Epithelial cell of esophagus (primary cell): ENCODE measurements at regions not wholly inside any gene's neighbourhood (a gene's known extent, or its start where the extent isn't known, plus 50 kb on each side); places are given as distances from the start of the nearest gene placed in this dataset.

Experiments
- DNase-seq: peaks from one replicate; pipeline ENCODE4 v3.0.0; 2010; ENCODE audit warnings: low read depth
- H3K4me3 ChIP-seq: 2 replicates; pipeline ENCODE4 v1.5.1; 2011; ENCODE audit warnings: mild to moderate bottlenecking, low read length, control low read depth
- TF ChIP-seq, protein P1 (sequence below): IDR thresholded peaks from 2 replicates; pipeline ENCODE4 v1.5.1; 2011; ENCODE audit warnings: low read depth, mild to moderate bottlenecking, low read length, control low read depth, inconsistent platforms; ENCODE audit not compliant: insufficient read depth; ENCODE audit errors: missing control alignments

DNA sequence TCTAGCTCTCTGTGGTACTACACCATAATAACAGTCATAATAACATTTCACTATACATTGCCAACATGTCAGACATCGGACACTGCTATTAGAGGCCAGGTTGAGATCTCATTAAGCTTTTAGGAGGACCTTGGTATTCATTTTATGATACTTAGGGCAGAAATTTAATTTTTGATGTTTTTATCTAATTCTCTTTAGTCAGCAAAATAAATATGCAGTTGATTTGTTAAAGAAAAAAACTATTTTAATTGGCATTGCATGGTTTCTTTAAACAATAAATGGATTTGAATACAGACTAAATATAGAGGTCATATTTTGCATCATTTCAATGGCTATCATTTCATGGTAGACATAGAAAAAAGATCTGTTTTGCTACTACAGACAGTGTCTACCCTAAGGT is 308.7 kb downstream of the PRDM5 start:
- no peak for DNase-seq
- H3K4me3 ChIP-seq, result no peak overlapping the region
- TF ChIP-seq, protein P1, sequence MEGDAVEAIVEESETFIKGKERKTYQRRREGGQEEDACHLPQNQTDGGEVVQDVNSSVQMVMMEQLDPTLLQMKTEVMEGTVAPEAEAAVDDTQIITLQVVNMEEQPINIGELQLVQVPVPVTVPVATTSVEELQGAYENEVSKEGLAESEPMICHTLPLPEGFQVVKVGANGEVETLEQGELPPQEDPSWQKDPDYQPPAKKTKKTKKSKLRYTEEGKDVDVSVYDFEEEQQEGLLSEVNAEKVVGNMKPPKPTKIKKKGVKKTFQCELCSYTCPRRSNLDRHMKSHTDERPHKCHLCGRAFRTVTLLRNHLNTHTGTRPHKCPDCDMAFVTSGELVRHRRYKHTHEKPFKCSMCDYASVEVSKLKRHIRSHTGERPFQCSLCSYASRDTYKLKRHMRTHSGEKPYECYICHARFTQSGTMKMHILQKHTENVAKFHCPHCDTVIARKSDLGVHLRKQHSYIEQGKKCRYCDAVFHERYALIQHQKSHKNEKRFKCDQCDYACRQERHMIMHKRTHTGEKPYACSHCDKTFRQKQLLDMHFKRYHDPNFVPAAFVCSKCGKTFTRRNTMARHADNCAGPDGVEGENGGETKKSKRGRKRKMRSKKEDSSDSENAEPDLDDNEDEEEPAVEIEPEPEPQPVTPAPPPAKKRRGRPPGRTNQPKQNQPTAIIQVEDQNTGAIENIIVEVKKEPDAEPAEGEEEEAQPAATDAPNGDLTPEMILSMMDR, result no peak

DNA sequence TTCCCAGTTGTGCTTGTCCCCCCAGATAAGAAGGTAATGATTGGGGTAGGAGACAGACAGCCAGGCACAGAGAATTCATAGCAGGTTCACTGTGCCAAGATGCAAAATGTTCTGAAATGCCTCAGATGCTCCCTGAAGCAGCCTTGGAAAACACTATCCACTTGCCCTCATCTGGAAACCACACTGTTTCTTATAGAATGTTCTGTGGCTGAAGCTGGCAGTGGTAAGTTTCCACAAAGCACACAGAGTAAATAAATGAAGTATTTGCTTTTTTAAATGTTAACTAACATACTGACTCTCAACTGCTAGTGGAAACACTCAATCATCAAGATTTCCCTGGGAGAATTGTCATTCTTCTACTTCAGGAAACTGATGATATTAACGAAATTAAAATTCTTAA is 311.4 kb downstream of the PRDM5 start:
- H3K4me3 ChIP-seq, result no peak overlapping the region
- DNase-seq, result no peak
- TF ChIP-seq, protein P1, result no peak

DNA sequence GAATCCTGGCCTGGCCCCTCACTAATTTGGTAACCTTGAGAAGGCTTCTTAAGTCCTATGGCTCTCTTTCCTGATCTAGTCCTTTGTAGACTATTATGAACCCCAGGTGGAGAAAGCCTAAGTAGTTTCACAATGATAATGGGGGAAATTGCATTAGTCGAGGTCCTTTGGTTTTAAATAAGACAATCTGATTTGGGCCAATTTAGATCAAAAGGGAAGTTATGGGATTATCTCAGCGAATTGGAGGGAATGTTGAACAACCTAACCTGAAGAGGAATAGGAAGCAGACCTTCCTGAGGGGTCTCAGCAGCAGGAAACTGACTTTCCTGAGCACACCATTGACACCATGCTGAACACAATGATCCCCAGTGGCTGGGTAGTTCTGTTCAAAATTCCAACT is 331.5 kb downstream of the PRDM5 start:
- TF ChIP-seq, protein P1, result no peak
- H3K4me3 ChIP-seq, result no peak overlapping the region
- DNase-seq, result no peak

DNA sequence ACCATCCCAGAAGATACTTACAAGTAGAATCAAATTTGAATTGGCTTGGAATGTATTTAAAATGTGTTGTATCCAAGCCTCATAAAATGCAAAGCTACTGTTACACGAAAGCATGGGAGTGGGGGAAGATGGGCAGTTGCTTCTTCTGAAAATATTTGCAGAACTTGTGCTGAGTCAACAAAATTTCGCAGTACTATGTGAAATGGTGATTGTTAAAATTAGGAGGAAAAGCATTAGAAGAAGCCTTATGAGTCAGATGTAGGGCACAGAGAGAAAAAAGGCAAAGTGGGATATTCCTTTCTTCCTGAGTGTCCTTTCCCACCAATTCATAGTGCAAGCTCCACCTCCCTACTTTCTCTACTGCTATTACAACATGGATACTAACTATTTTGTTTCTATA is 332.7 kb downstream of the PRDM5 start:
- TF ChIP-seq, protein P1, result no peak
- DNase-seq, result no peak
- no peak overlapping the region for H3K4me3 ChIP-seq

DNA sequence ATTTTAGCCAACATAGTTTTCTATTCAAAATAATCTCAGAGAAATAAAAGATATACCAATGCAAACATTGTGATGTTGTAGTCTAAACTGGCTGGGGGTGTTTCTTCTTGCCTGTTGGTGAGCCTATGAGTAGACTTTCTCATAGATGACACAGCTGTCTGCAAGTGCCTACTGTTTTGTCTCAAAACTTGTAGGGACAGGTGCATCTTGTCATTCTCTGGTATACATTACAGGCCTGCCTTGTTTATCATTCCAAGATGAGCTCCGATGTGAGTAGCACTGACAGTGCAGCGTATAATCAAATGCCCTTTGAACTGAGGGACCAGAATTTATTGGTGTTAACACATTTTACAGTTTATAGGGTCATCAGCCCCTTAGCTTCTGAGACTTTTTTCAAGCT is 353.8 kb downstream of the PRDM5 start:
- TF ChIP-seq, protein P1, result no peak
- no peak for DNase-seq
- no peak overlapping the region for H3K4me3 ChIP-seq

DNA sequence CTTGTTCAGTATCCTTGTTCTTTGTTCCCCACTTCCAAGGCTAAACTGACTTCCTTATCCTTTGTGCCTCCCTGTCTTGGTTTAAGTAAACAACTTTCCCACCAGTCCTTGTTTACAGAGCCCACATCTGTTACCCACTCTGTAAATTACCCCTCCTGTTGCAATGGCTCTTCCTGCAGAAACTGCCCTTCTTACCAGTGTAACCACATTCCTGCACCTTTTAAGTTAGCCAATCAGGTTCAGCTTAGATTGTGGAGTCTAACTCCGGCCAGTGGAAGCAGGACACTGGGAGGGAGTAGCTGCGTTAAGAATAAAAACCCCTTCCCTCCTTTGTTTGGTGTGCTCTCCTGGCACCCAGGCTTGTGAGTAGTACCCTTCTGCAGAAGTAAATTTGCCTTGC is 360.9 kb downstream of the PRDM5 start:
- no peak for DNase-seq
- TF ChIP-seq, protein P1, result no peak
- H3K4me3 ChIP-seq, result no peak overlapping the region

DNA sequence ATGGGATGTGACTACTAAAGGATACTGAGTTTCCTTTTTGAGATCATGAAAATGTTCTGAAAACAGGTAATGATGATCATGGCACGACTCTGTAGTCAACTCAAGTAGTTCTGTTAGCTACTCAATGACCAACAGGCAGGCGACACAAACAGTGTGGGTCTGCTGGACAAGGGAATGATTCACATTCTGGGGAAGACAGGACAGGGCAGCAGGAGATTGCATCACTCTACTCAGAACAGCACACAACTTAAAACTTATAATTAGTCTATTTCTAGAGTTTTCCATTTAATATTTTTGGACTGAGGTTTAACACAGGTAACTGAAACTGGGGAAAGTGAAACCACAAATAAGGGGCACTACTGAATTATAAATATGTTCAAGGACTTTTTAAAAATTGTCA is 365.2 kb downstream of the PRDM5 start:
- TF ChIP-seq, protein P1, result no peak
- H3K4me3 ChIP-seq, result no peak overlapping the region
- peak; percentile 11 for DNase-seq
